Prostate gland (tissue), 2 donors: ENCODE measurements at regions not wholly inside any gene's neighbourhood (a gene's known extent, or its start where the extent isn't known, plus 50 kb on each side); places are given as distances from the start of the nearest gene placed in this dataset.

Experiments
- DNase-seq: peaks from one replicate; pipeline ENCODE4 v3.0.0-alpha.2; 2019; ENCODE audit warnings: low spot score
- H3K27ac ChIP-seq, 2 donors: fragments of 200-600 bp; sonication (generic); 2 replicates each; pipeline ENCODE4 v1.5.1; 2017 to 2019
- H3K27me3 ChIP-seq: fragments of 200-600 bp; sonication (generic); replicated peaks from 2 replicates; pipeline ENCODE4 v1.5.1; 2019; ENCODE audit not compliant: insufficient read depth
- H3K36me3 ChIP-seq, 2 donors: fragments of 200-600 bp; sonication (generic); 1 replicate in 1 of 2; 2 replicates in 1 of 2; pipeline versions ENCODE4 v1.5.1 to v1.8.1; 2017 to 2019
- H3K4me1 ChIP-seq: fragments of 200-600 bp; sonication (generic); replicated peaks from 2 replicates; pipeline ENCODE4 v1.5.1; 2019
- H3K4me3 ChIP-seq, 2 donors: fragments of 200-600 bp; sonication (generic); 2 replicates each; pipeline ENCODE4 v1.5.1; 2017 to 2019
- H3K9me3 ChIP-seq: fragments of 200-600 bp; sonication (generic); 2 replicates; pipeline ENCODE4 v1.5.1; 2017
- POLR2A ChIP-seq: fragments of 450-650 bp; IDR thresholded peaks from one replicate; pipeline ENCODE4 v1.6.1; 2016; ENCODE audit warnings: antibody characterized with exemption, mild to moderate bottlenecking
- POLR2AphosphoS5 ChIP-seq: sonication (generic); formaldehyde crosslinking; IDR thresholded peaks from one replicate; pipeline ENCODE4 v1.6.1; 2017; ENCODE audit warnings: antibody characterized with exemption
- WGBS: methylation state at CpG from one replicate; pipeline ENCODE4 v1.1.5; 2018; 5-methylcytosine and 5-hydroxymethylcytosine counted together
- intact Hi-C: fragments of 100-400 bp; cut with DNase I; formaldehyde crosslinking; loops from one replicate; pipeline ENCODE4 v1.14.2; 2022
- TF ChIP-seq, protein P1 (sequence below), 4 experiments: fragments of 200-600 bp in 2 of 4; fragments of 450-650 bp in 2 of 4; sonication (generic) in 2 of 4; IDR thresholded peaks; 1 replicate in 3 of 4; 2 replicates in 1 of 4; pipeline ENCODE4 v1.5.1; 2016 to 2019; ENCODE audit warnings: antibody characterized with exemption in 4 of 4, mild to moderate bottlenecking in 2 of 4, moderate library complexity in 2 of 4

DNA sequence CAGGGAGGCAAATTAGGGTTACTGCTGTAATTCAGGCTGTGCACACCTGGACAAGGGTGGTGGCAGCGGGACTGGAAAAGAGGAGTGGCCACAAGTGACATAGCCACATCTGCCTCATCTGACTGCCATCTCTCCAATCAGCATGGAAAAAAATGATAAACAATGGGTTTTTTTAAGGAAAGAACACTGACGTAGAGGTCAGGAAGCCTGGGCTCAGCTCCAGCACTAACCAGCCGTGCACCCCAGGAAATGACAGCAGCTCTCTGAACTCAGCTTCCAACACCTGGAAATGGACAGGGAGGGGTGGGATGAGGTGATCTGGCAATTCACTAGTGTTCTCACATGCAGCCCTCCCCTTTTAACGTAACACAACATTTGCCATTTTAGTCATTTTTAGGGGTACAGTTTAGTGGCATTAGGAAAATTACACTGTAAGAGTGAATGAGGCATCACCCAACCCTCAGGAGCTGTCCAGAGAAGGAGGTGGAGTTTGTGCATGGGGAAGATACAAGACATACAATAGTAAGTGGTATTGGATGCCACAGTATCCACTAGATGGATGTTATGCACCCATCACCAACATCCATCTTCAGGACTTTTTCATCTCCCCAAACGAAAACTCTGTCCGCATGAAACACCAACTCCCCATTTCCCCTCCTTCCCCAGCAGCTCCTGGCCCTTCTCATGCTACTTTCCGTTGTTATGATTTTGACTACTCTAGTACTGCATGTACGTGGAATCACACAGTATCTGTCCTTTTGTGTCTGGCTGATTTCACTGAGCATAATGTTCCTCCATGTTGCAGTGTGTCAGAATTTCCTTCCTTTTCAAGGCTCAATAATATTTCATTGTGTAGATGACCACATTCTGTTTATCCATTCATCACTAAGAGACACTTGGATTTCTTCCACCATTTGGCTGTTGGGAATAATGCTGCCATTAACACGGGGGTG is 215.5 kb upstream of the ECI2 start:
- WGBS = 58% methylated on average over 9 of the region's 9 CpGs
- no peak overlapping the region for H3K27ac ChIP-seq
- intact Hi-C loops = loop anchor here (10.0 kb wide), 3 partner anchors 114 to 674 kb away; partner anchors contain the start of gene CDYL
- no peak for DNase-seq
- no peaks in the 10 kb centered on the region for H3K27me3 ChIP-seq
- no peaks in the 10 kb centered on the region for H3K9me3 ChIP-seq
- TF ChIP-seq POLR2AphosphoS5 (no peak), POLR2A (no peak)
- TF ChIP-seq, protein P1, sequence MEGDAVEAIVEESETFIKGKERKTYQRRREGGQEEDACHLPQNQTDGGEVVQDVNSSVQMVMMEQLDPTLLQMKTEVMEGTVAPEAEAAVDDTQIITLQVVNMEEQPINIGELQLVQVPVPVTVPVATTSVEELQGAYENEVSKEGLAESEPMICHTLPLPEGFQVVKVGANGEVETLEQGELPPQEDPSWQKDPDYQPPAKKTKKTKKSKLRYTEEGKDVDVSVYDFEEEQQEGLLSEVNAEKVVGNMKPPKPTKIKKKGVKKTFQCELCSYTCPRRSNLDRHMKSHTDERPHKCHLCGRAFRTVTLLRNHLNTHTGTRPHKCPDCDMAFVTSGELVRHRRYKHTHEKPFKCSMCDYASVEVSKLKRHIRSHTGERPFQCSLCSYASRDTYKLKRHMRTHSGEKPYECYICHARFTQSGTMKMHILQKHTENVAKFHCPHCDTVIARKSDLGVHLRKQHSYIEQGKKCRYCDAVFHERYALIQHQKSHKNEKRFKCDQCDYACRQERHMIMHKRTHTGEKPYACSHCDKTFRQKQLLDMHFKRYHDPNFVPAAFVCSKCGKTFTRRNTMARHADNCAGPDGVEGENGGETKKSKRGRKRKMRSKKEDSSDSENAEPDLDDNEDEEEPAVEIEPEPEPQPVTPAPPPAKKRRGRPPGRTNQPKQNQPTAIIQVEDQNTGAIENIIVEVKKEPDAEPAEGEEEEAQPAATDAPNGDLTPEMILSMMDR (IDR thresholded peaks at IDR 0.05) = no peak
- no peak overlapping the region for H3K4me3 ChIP-seq
- no peaks in the 10 kb centered on the region for H3K4me1 ChIP-seq
- no peaks in the 10 kb centered on the region for H3K36me3 ChIP-seq

DNA sequence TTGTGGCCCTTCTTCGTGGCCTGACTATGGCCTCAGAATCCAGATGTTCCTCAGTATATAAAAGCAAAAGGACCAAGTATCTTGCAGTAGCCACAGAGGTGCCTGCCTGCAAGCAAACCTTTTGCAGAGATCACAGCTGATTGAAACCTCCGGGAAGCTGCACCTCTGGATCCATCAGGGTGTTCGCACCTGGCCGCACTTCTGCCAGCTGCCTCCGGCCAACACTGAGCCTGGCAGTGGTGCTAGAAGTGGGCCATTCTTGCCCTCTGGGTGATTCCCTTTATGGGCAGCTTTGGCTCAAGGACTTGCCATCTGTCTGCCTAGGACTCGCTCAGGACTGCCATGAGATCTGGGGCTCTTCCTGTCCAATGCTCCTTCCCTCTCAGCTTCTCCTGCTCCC is 214.6 kb upstream of the ECI2 start:
- no peaks in the 10 kb centered on the region for H3K36me3 ChIP-seq
- H3K4me1 ChIP-seq = no peaks in the 10 kb centered on the region
- 94% methylated on average over 6 of the region's 6 CpGs for WGBS
- TF ChIP-seq POLR2AphosphoS5 = no peak
- TF ChIP-seq, protein P1 (IDR thresholded peaks at IDR 0.05) = no peak
- TF ChIP-seq POLR2A = no peak
- no peaks in the 10 kb centered on the region for H3K9me3 ChIP-seq
- no peaks in the 10 kb centered on the region for H3K27me3 ChIP-seq
- intact Hi-C loops = loop anchor here (10.0 kb wide), 3 partner anchors 115 to 675 kb away; partner anchors contain the start of gene CDYL
- no peak overlapping the region for H3K4me3 ChIP-seq
- H3K27ac ChIP-seq = no peak overlapping the region
- DNase-seq = no peak

DNA sequence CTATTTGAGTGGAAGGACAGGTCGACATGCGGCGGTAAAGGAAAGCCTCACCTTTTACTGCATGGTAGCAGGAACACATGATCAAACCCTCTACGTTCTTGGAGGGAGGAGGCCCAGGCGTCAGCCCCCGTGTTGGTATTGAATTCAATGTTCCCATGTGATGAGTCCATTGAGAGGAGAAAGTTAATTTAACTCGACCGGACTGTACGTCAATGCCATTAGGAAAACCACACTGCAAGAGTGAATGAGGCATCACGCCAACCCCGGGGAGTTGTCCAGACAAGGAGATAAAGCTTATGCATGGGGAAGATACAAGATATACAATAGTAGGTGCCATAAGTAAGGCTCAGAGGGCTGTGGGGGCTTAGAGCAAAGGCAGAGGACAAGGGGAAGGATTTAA is 213.9 kb upstream of the ECI2 start:
- Histone ChIP-seq H3K36me3 (no peaks in the 10 kb centered on the region), H3K27ac (no peak overlapping the region), H3K4me1 (no peaks in the 10 kb centered on the region), H3K27me3 (no peaks in the 10 kb centered on the region), H3K9me3 (no peaks in the 10 kb centered on the region), H3K4me3 (no peak overlapping the region)
- 88% methylated on average over 11 of the region's 11 CpGs for WGBS
- DNase-seq = no peak
- TF ChIP-seq, protein P1 (IDR thresholded peaks at IDR 0.05) = no peak
- no peak for TF ChIP-seq POLR2A
- intact Hi-C loops = no loop called here

DNA sequence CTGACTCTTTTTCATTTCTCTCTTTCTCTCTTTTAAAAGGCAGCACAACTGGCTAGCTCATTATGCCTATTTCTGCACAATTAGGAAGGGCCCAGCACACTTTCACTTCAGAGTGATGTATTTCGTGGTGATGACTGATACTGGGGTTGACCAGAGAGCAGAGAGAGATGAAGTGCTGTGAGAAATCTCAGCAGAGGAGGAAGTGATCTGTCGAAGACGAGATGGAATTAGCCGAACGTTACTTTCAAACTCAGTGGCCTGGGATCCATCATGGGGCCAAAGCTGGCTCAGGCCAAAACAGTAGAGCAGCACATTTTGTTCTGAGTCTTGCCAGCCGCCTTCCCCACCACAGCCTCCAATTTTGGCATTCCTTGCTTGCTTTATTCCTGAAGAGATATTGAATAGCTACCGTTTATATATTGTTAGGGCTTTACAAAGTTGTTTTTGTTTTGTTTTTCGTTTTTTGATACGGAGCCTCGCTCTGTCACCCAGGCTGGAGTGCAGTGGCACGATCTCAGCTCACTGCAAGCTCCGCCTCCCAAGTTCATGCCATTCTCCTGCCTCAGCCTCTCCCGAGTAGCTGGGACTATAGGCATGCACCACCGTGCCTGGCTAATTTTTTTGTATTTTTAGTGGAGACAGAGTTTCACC is 213.2 kb upstream of the ECI2 start:
- no peaks in the 10 kb centered on the region for H3K27me3 ChIP-seq
- H3K36me3 ChIP-seq = no peaks in the 10 kb centered on the region
- no peak for TF ChIP-seq POLR2A
- TF ChIP-seq, protein P1 (IDR thresholded peaks at IDR 0.05) = no peak
- no peak for TF ChIP-seq POLR2AphosphoS5
- no peak overlapping the region for H3K4me3 ChIP-seq
- no peak overlapping the region for H3K27ac ChIP-seq
- DNase-seq = no peak
- no peaks in the 10 kb centered on the region for H3K4me1 ChIP-seq
- H3K9me3 ChIP-seq = no peaks in the 10 kb centered on the region
- 65% methylated on average over 14 of the region's 14 CpGs for WGBS
- intact Hi-C loops = no loop called here
